CD14-positive monocyte (primary cell): ENCODE measurements at regions not wholly inside any gene's neighbourhood (a gene's known extent, or its start where the extent isn't known, plus 50 kb on each side); places are given as distances from the start of the nearest gene placed in this dataset.

Experiments
- DNase-seq, 3 donors: peaks; one replicate each; pipeline ENCODE4 v3.0.0-alpha.2; 2011 to 2022
- H2AFZ ChIP-seq: 2 replicates; pipeline ENCODE4 v1.6.0; 2012; ENCODE audit warnings: mild to moderate bottlenecking, low read depth, low read length, inconsistent platforms; ENCODE audit not compliant: insufficient read depth, poor library complexity, severe bottlenecking
- H3K27ac ChIP-seq, 2 donors: 1 replicate in 1 of 2; 2 replicates in 1 of 2; pipeline ENCODE4 v1.5.1; 2012 to 2013; ENCODE audit warnings: low read length in 2 of 2, control low read depth in 1 of 2, inconsistent platforms in 1 of 2, low read depth in 1 of 2, mild to moderate bottlenecking in 1 of 2
- H3K27me3 ChIP-seq, 2 donors: one replicate each; pipeline versions ENCODE4 v1.6.0 to v1.6.1; 2011 to 2013; ENCODE audit warnings: low read length in 2 of 2; ENCODE audit not compliant: control insufficient read depth in 2 of 2, insufficient read depth in 2 of 2
- H3K36me3 ChIP-seq, 2 donors: replicated peaks in 1 of 2; 1 replicate in 1 of 2; 2 replicates in 1 of 2; pipeline versions ENCODE4 v1.5.1 to v1.6.1; 2012 to 2013; ENCODE audit warnings: low read length in 2 of 2, control low read depth in 1 of 2, inconsistent platforms in 1 of 2, mild to moderate bottlenecking in 1 of 2; ENCODE audit not compliant: insufficient read depth in 2 of 2, control insufficient read depth in 1 of 2
- H3K4me1 ChIP-seq, 2 donors: 1 replicate in 1 of 2; 2 replicates in 1 of 2; pipeline versions ENCODE4 v1.5.1 to v1.6.1; 2012 to 2013; ENCODE audit warnings: low read length in 2 of 2, control low read depth in 1 of 2, inconsistent platforms in 1 of 2, mild to moderate bottlenecking in 1 of 2, moderate library complexity in 1 of 2; ENCODE audit not compliant: insufficient read depth in 2 of 2, control insufficient read depth in 1 of 2
- H3K4me2 ChIP-seq: replicated peaks from 2 replicates; pipeline ENCODE3; 2012; ENCODE audit warnings: low read length, moderate library complexity, mild to moderate bottlenecking; ENCODE audit not compliant: poor library complexity, severe bottlenecking; ENCODE audit errors: extremely low read depth
- H3K4me3 ChIP-seq, 3 experiments: fragments of 200-600 bp in 1 of 3; sonication (generic) in 1 of 3; replicated peaks in 1 of 3; 1 replicate in 2 of 3; 2 replicates in 1 of 3; pipeline ENCODE4 v1.5.1; 2011 to 2013; ENCODE audit warnings: low read length in 3 of 3, mild to moderate bottlenecking in 3 of 3, control low read depth in 2 of 3, low read depth in 2 of 3, inconsistent platforms in 1 of 3, moderate library complexity in 1 of 3
- H3K79me2 ChIP-seq: 2 replicates; pipeline ENCODE4 v1.6.0; 2012; ENCODE audit warnings: mild to moderate bottlenecking, control low read depth, inconsistent platforms, low read length, moderate library complexity; ENCODE audit not compliant: insufficient read depth
- H3K9ac ChIP-seq: 2 replicates; pipeline ENCODE4 v1.6.0; 2017; ENCODE audit warnings: low read length, mild to moderate bottlenecking; ENCODE audit not compliant: insufficient read depth, poor library complexity, severe bottlenecking
- H3K9me3 ChIP-seq, 2 donors: replicated peaks in 1 of 2; 1 replicate in 1 of 2; 2 replicates in 1 of 2; pipeline versions ENCODE4 v1.5.1 to v1.6.1; 2012 to 2013; ENCODE audit warnings: low read length in 2 of 2, control low read depth in 1 of 2; ENCODE audit not compliant: control insufficient read depth in 1 of 2, insufficient read depth in 1 of 2
- H4K20me1 ChIP-seq: 2 replicates; pipeline ENCODE4 v1.6.0; 2012; ENCODE audit warnings: mild to moderate bottlenecking, low read length, control low read depth, moderate library complexity; ENCODE audit not compliant: insufficient read depth
- H3K27ac Mint-ChIP-seq, 7 donors: one replicate each; pipeline ENCODE4 v1.8.0; 2020; ENCODE audit warnings: mild to moderate bottlenecking in 7 of 7, mixed read lengths in 7 of 7, moderate library complexity in 6 of 7, inconsistent platforms in 2 of 7
- H3K27me3 Mint-ChIP-seq, 3 donors: one replicate each; pipeline ENCODE4 v1.8.0; 2021 to 2022; ENCODE audit warnings: low read depth in 3 of 3, mild to moderate bottlenecking in 3 of 3, mixed read lengths in 3 of 3, moderate library complexity in 3 of 3, inconsistent platforms in 1 of 3
- H3K36me3 Mint-ChIP-seq, 2 donors: one replicate each; pipeline ENCODE4 v1.8.0; 2020; ENCODE audit warnings: mixed read lengths in 2 of 2, inconsistent platforms in 1 of 2, mild to moderate bottlenecking in 1 of 2
- H3K4me1 Mint-ChIP-seq: one replicate; pipeline ENCODE4 v1.8.0; 2020; ENCODE audit warnings: mild to moderate bottlenecking, mixed read lengths
- H3K4me3 Mint-ChIP-seq, 2 donors: one replicate each; pipeline ENCODE4 v1.8.0; 2020; ENCODE audit warnings: mild to moderate bottlenecking in 2 of 2, mixed read lengths in 2 of 2, moderate library complexity in 1 of 2
- H3K9me3 Mint-ChIP-seq, 7 donors: one replicate each; pipeline ENCODE4 v1.8.0; 2020 to 2022; ENCODE audit warnings: mixed read lengths in 7 of 7, mild to moderate bottlenecking in 6 of 7, moderate library complexity in 6 of 7, inconsistent platforms in 2 of 7
- CTCF ChIP-seq: fragments of 200-600 bp; IDR thresholded peaks from one replicate; pipeline ENCODE4 v1.8.0; 2022; ENCODE audit warnings: antibody characterized with exemption, mild to moderate bottlenecking
- WGBS: methylation state at CpG from one replicate; pipeline ENCODE4 v1.1.5; 2013; ENCODE audit warnings: missing lambda C conversion rate; ENCODE audit not compliant: insufficient coverage; 5-methylcytosine and 5-hydroxymethylcytosine counted together
- intact Hi-C, 2 donors: fragments of 100-400 bp; cut with micrococcal nuclease; formaldehyde crosslinking; loops; one replicate each; pipeline versions ENCODE4 v1.15.0 to v1.15.1; 2023

DNA sequence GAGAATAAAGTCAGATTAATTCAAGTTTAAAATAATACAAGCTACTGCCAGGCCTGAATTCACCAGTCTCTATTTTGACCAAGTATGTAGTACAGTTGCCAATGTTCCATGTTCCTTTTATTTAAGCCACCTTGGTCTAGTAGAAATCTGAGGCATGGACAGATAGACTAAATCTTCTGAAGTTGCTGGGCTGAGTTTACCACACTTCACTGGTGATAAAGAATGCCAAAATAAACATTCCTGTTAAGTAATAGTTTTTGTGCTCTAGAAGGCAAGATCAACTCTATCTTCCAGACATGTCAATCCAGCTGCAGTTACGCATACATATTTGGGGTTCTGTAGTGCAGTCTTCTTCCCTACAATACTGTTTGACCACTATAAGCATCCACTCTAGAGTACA is 83.9 kb upstream of the C11orf87 start:
- Mint-ChIP-seq H3K27me3 (no peaks in the 10 kb centered on the region), H3K36me3 (no peaks in the 10 kb centered on the region), H3K27ac (no peak overlapping the region), H3K9me3 (peaks cover 2 to 13% (median 9%) of the 10 kb centered on the region in 7 donors), H3K4me3 (no peak overlapping the region), H3K4me1 (no peaks in the 10 kb centered on the region)
- no CpG with 5 or more reads among the region's 1 CpG for WGBS
- H3K79me2 ChIP-seq, result no peaks in the 10 kb centered on the region
- no peak for TF ChIP-seq CTCF
- H3K4me2 ChIP-seq, result no peak overlapping the region
- no peak overlapping the region for H3K4me3 ChIP-seq
- no peaks in the 10 kb centered on the region for H4K20me1 ChIP-seq
- DNase-seq, result no peak
- H3K9me3 ChIP-seq, result no peaks in the 10 kb centered on the region
- no peaks in the 10 kb centered on the region for H3K27me3 ChIP-seq
- H3K36me3 ChIP-seq, result no peaks in the 10 kb centered on the region
- H3K4me1 ChIP-seq, result no peaks in the 10 kb centered on the region
- no peak overlapping the region for H2AFZ ChIP-seq
- intact Hi-C loops, result no loop called here
- H3K9ac ChIP-seq, result no peak overlapping the region
- H3K27ac ChIP-seq, result no peak overlapping the region

GRCh38 chr11:109342261-109342660 is 79.7 kb upstream of the C11orf87 start:
- no peak overlapping the region for H3K27ac ChIP-seq
- no peak overlapping the region for H3K4me2 ChIP-seq
- no peak overlapping the region for H3K9ac ChIP-seq
- TF ChIP-seq CTCF, result no peak
- WGBS, result 100% methylated on average over 1 of the region's 2 CpGs
- H3K36me3 ChIP-seq, result no peaks in the 10 kb centered on the region
- peaks cover 0 to 8% (median 5%) of the 10 kb centered on the region in 7 donors for H3K9me3 Mint-ChIP-seq
- H3K4me1 Mint-ChIP-seq, result no peaks in the 10 kb centered on the region
- no peaks in the 10 kb centered on the region for H3K27me3 ChIP-seq
- intact Hi-C loops, result no loop called here
- peaks cover 0 to 4% of the 10 kb centered on the region in 2 donors for H3K9me3 ChIP-seq
- H3K4me3 Mint-ChIP-seq, result no peak overlapping the region
- H3K4me3 ChIP-seq, result no peak overlapping the region
- H3K79me2 ChIP-seq, result no peaks in the 10 kb centered on the region
- H4K20me1 ChIP-seq, result no peaks in the 10 kb centered on the region
- DNase-seq, result no peak
- H3K27me3 Mint-ChIP-seq, result no peaks in the 10 kb centered on the region
- no peaks in the 10 kb centered on the region for H3K36me3 Mint-ChIP-seq
- H2AFZ ChIP-seq, result no peak overlapping the region
- no peak overlapping the region for H3K27ac Mint-ChIP-seq
- H3K4me1 ChIP-seq, result no peaks in the 10 kb centered on the region
